GM12873 (cell line): ENCODE measurements at regions not wholly inside any gene's neighbourhood (a gene's known extent, or its start where the extent isn't known, plus 50 kb on each side); places are given as distances from the start of the nearest gene placed in this dataset.

ENCODE experiments used
- TF ChIP-seq, protein P1 (sequence below): IDR thresholded peaks from 2 replicates; pipeline ENCODE4 v1.5.1; 2012; ENCODE audit warnings: low read depth, mild to moderate bottlenecking, moderate library complexity, low read length, control low read depth; ENCODE audit not compliant: insufficient read depth; ENCODE audit errors: missing control alignments

DNA sequence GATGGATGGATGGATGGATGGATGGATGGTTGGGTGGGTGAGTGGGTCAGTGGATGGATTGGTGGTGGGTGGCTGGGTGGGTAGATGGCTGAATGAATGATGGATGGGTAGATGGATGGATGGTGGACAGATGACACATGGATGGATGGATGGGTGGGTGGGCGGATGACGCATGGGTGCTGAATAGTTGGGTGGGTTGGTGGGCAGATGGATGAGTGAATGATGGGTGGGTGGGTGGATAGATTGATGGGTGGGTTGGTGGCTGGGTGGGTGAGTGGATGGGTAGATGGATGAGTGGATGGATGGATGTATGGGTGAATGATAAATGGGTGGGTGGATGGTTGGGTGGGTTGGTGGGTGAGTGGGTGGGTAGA lies 69.9 kb upstream of the NKX1-1 start:
- TF ChIP-seq, protein P1, sequence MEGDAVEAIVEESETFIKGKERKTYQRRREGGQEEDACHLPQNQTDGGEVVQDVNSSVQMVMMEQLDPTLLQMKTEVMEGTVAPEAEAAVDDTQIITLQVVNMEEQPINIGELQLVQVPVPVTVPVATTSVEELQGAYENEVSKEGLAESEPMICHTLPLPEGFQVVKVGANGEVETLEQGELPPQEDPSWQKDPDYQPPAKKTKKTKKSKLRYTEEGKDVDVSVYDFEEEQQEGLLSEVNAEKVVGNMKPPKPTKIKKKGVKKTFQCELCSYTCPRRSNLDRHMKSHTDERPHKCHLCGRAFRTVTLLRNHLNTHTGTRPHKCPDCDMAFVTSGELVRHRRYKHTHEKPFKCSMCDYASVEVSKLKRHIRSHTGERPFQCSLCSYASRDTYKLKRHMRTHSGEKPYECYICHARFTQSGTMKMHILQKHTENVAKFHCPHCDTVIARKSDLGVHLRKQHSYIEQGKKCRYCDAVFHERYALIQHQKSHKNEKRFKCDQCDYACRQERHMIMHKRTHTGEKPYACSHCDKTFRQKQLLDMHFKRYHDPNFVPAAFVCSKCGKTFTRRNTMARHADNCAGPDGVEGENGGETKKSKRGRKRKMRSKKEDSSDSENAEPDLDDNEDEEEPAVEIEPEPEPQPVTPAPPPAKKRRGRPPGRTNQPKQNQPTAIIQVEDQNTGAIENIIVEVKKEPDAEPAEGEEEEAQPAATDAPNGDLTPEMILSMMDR: no peak

GRCh38 chr4:1475277-1476139 lies 69.3 kb upstream of the NKX1-1 start:
- TF ChIP-seq, protein P1: no peak

- TF ChIP-seq, protein P1: no peak
These were observed 68.2 kb upstream of the NKX1-1 start for GRCh38 chr4:1474126-1475090.

- TF ChIP-seq, protein P1: no peak
These were observed 67.5 kb upstream of the NKX1-1 start for GRCh38 chr4:1473718-1474117.

DNA sequence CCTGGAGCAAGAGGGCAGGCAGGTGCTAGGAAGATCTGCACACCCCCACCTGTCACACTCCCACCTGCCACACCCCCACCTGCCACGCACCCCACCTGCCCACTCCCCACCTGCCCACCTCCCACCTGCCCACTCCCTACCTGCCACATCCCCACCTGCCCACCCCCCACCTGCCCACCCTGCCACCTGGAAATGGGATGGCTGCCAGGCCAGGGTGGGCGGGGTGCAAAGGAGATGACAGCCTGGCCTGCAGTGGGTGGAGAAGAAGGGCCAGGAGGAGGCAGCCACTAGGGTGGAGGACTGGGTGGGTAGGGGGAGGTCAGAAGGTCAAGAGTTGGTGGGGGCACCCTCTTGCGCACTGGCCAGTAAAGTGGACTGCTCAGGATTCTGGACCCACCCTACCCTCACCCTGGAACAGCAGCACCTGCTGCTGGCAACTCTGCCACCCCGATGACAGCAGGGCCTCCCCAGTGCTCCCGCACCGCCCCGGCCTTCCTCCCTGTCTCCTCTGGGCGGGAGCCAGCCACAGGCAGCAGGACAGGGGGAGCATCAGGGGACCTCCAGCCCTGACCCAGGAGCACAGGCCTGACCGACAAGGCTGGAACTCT lies 66.8 kb upstream of the NKX1-1 start:
- TF ChIP-seq, protein P1: no peak

- TF ChIP-seq, protein P1: no peak
These were observed 66.0 kb upstream of the NKX1-1 start for GRCh38 chr4:1472148-1472797.
